ENCODE measurements at regions not wholly inside any gene's neighbourhood (a gene's known extent, or its start where the extent isn't known, plus 50 kb on each side); places are given as distances from the start of the nearest gene placed in this dataset.

DNA sequence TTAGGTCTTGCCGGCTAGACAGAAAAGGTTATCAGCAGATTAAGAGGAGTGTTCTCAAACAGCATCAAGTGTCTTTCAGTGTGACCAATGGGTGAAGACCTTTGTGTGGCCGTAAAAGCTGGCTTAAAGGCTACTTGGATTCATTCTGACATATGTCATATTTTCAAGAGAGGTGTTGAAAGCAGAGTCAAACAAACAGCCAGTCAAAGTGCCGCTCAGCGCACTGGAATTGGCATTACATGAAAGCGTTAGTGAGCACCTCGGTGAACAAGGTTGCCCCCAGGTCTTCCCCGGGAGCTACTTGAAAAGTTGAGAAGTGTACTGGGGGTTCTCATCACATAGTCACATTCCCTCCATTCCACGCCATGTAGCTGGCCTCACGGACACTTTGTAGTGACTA, 148.9 kb downstream of the SOX3 start:
- TF ChIP-seq TRIM24 (IDR thresholded peaks at IDR 0.05) (no peak), TBP (optimal IDR thresholded peaks at IDR 0.05; ENCODE audit: low read depth, low read length) (no peak), CREM (IDR thresholded peaks at IDR 0.05; ENCODE audit: low read depth) (no peak), ZBTB7A (IDR thresholded peaks at IDR 0.05; ENCODE audit: borderline replicate concordance, control insufficient read depth, low read depth, low read length) (no peak), POLR2A (conservative IDR thresholded peaks at IDR 0.05) (no peak)
- TF ChIP-seq, protein P1, sequence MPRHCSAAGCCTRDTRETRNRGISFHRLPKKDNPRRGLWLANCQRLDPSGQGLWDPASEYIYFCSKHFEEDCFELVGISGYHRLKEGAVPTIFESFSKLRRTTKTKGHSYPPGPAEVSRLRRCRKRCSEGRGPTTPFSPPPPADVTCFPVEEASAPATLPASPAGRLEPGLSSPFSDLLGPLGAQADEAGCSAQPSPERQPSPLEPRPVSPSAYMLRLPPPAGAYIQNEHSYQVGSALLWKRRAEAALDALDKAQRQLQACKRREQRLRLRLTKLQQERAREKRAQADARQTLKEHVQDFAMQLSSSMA (CRISPR knock-in tag; IDR thresholded peaks at IDR 0.05) = no peak
- TF ChIP-seq, protein P2, sequence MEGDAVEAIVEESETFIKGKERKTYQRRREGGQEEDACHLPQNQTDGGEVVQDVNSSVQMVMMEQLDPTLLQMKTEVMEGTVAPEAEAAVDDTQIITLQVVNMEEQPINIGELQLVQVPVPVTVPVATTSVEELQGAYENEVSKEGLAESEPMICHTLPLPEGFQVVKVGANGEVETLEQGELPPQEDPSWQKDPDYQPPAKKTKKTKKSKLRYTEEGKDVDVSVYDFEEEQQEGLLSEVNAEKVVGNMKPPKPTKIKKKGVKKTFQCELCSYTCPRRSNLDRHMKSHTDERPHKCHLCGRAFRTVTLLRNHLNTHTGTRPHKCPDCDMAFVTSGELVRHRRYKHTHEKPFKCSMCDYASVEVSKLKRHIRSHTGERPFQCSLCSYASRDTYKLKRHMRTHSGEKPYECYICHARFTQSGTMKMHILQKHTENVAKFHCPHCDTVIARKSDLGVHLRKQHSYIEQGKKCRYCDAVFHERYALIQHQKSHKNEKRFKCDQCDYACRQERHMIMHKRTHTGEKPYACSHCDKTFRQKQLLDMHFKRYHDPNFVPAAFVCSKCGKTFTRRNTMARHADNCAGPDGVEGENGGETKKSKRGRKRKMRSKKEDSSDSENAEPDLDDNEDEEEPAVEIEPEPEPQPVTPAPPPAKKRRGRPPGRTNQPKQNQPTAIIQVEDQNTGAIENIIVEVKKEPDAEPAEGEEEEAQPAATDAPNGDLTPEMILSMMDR (IDR thresholded peaks at IDR 0.05 in 2 of 3, conservative IDR thresholded peaks at IDR 0.05 in 1 of 3; ENCODE audit: insufficient read depth in 2 of 3, low read depth in 1 of 3, low read length in 3 of 3) = no peak
- TF ChIP-seq, protein P3, sequence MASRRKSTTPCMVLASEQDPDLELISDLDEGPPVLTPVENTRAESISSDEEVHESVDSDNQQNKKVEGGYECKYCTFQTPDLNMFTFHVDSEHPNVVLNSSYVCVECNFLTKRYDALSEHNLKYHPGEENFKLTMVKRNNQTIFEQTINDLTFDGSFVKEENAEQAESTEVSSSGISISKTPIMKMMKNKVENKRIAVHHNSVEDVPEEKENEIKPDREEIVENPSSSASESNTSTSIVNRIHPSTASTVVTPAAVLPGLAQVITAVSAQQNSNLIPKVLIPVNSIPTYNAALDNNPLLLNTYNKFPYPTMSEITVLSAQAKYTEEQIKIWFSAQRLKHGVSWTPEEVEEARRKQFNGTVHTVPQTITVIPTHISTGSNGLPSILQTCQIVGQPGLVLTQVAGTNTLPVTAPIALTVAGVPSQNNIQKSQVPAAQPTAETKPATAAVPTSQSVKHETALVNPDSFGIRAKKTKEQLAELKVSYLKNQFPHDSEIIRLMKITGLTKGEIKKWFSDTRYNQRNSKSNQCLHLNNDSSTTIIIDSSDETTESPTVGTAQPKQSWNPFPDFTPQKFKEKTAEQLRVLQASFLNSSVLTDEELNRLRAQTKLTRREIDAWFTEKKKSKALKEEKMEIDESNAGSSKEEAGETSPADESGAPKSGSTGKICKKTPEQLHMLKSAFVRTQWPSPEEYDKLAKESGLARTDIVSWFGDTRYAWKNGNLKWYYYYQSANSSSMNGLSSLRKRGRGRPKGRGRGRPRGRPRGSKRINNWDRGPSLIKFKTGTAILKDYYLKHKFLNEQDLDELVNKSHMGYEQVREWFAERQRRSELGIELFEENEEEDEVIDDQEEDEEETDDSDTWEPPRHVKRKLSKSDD (conservative IDR thresholded peaks at IDR 0.05; ENCODE audit: low read length) = no peak
